Skeletal muscle cell (primary cell): ENCODE measurements at regions not wholly inside any gene's neighbourhood (a gene's known extent, or its start where the extent isn't known, plus 50 kb on each side); places are given as distances from the start of the nearest gene placed in this dataset.

Experiments
- DNase-seq: peaks from one replicate; pipeline ENCODE4 v3.0.0-alpha.2; 2010; ENCODE audit warnings: low read depth
- H3K4me3 ChIP-seq: 2 replicates; pipeline ENCODE4 v1.5.1; 2011; ENCODE audit warnings: low read depth, mild to moderate bottlenecking, control low read depth, low read length, moderate library complexity

GRCh38 chr14:38915125-38915524 is 187.9 kb downstream of the SEC23A start:
- H3K4me3 ChIP-seq, result no peak overlapping the region
- DNase-seq, result no peak

GRCh38 chr14:38910092-38910491 is 192.9 kb downstream of the SEC23A start:
- no peak overlapping the region for H3K4me3 ChIP-seq
- no peak for DNase-seq

- no peak overlapping the region for H3K4me3 ChIP-seq
- no peak for DNase-seq
Observed at GRCh38 chr14:38904959-38905358, 198.1 kb downstream of the SEC23A start.

GRCh38 chr14:38901791-38902190 is 201.2 kb downstream of the SEC23A start:
- DNase-seq, result no peak

GRCh38 chr14:38900887-38901286 is 202.1 kb downstream of the SEC23A start:
- no peak overlapping the region for H3K4me3 ChIP-seq
- no peak for DNase-seq

More at GRCh38 chr14:38901791-38902190, 201.2 kb downstream of the SEC23A start:
- H3K4me3 ChIP-seq, result no peak overlapping the region

GRCh38 chr14:38887696-38888095 is 215.3 kb downstream of the SEC23A start:
- no peak for DNase-seq
- no peak overlapping the region for H3K4me3 ChIP-seq

GRCh38 chr14:38884109-38884508 is 218.9 kb downstream of the SEC23A start:
- no peak overlapping the region for H3K4me3 ChIP-seq
- no peak for DNase-seq

GRCh38 chr14:38883127-38883526 is 219.9 kb downstream of the SEC23A start:
- no peak overlapping the region for H3K4me3 ChIP-seq
- DNase-seq, result no peak

GRCh38 chr14:38882533-38882932 is 220.5 kb downstream of the SEC23A start:
- DNase-seq, result no peak
- H3K4me3 ChIP-seq, result no peak overlapping the region

GRCh38 chr14:38880643-38881524 is 222.2 kb downstream of the SEC23A start:
- DNase-seq, result no peak
- H3K4me3 ChIP-seq, result no peak overlapping the region

GRCh38 chr14:38877744-38878388 is 225.2 kb downstream of the SEC23A start:
- no peak for DNase-seq
- no peak overlapping the region for H3K4me3 ChIP-seq

GRCh38 chr14:38874721-38875120 is 228.3 kb downstream of the SEC23A start:
- no peak overlapping the region for H3K4me3 ChIP-seq
- DNase-seq, result no peak

GRCh38 chr14:38873941-38874612 is 229.0 kb downstream of the SEC23A start:
- no peak overlapping the region for H3K4me3 ChIP-seq
- DNase-seq, result no peak

GRCh38 chr14:38870296-38870836 is 232.7 kb downstream of the SEC23A start:
- DNase-seq, result no peak
- no peak overlapping the region for H3K4me3 ChIP-seq

GRCh38 chr14:38868399-38869290 is 234.4 kb downstream of the SEC23A start:
- DNase-seq, result no peak
- no peak overlapping the region for H3K4me3 ChIP-seq

GRCh38 chr14:38867561-38868150 is 235.4 kb downstream of the SEC23A start:
- peak; percentile 47 for DNase-seq
- H3K4me3 ChIP-seq, result no peak overlapping the region

GRCh38 chr14:38866461-38866860 is 236.6 kb downstream of the SEC23A start:
- DNase-seq, result no peak
- H3K4me3 ChIP-seq, result no peak overlapping the region

GRCh38 chr14:38862366-38862765 is 240.7 kb downstream of the SEC23A start:
- no peak overlapping the region for H3K4me3 ChIP-seq
- no peak for DNase-seq

- H3K4me3 ChIP-seq, result no peak overlapping the region
- no peak for DNase-seq
Observed at GRCh38 chr14:38860530-38860929, 242.5 kb downstream of the SEC23A start.
